Testis (tissue), 2 donors: ENCODE measurements at regions not wholly inside any gene's neighbourhood (a gene's known extent, or its start where the extent isn't known, plus 50 kb on each side); places are given as distances from the start of the nearest gene placed in this dataset.

Experiments used
- POLR2A ChIP-seq: fragments of 450-650 bp; IDR thresholded peaks from one replicate; pipeline ENCODE4 v1.6.1; 2017; ENCODE audit warnings: antibody characterized with exemption, mild to moderate bottlenecking, moderate library complexity
- TF ChIP-seq, protein P1 (sequence below), 3 experiments: fragments of 450-650 bp in 2 of 3; fragments of 200-600 bp in 1 of 3; sonication (generic) in 1 of 3; IDR thresholded peaks; one replicate each; pipeline ENCODE4 v1.5.1; 2016 to 2019; ENCODE audit warnings: antibody characterized with exemption in 3 of 3, mild to moderate bottlenecking in 2 of 3, moderate library complexity in 1 of 3

DNA sequence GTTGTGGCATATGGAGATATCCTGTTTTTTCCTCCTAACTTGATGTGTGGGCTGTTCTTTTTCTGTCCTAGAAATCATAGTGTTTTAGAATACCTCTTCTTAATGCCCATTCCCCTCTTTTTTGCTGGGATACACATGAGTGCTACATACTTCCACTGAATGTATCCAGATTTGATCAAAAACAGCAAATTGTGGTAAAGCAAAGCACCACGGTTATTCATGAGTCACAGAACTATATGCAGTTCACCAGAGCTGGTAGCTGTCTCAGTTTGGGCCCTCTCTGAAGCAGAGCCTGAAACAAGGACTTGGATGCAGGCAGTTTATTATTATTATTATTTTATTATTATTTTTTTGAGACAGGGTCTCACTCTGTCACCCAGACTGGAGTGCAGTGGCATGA, 69.9 kb upstream of the CTLA4 start:
- TF ChIP-seq POLR2A: no peak
- TF ChIP-seq, protein P1, sequence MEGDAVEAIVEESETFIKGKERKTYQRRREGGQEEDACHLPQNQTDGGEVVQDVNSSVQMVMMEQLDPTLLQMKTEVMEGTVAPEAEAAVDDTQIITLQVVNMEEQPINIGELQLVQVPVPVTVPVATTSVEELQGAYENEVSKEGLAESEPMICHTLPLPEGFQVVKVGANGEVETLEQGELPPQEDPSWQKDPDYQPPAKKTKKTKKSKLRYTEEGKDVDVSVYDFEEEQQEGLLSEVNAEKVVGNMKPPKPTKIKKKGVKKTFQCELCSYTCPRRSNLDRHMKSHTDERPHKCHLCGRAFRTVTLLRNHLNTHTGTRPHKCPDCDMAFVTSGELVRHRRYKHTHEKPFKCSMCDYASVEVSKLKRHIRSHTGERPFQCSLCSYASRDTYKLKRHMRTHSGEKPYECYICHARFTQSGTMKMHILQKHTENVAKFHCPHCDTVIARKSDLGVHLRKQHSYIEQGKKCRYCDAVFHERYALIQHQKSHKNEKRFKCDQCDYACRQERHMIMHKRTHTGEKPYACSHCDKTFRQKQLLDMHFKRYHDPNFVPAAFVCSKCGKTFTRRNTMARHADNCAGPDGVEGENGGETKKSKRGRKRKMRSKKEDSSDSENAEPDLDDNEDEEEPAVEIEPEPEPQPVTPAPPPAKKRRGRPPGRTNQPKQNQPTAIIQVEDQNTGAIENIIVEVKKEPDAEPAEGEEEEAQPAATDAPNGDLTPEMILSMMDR (IDR thresholded peaks at IDR 0.05): no peak
